K562 (cell line): ENCODE measurements at regions not wholly inside any gene's neighbourhood (a gene's known extent, or its start where the extent isn't known, plus 50 kb on each side); places are given as distances from the start of the nearest gene placed in this dataset.

Source experiments
- ATAC-seq: fragments of 200-7000 bp; cut with Tn5 transposase; 3 replicates; pipeline ENCODE4 v1.9.1; 2020; ENCODE audit warnings: moderate library complexity
- BruUV-seq: library from RNA; stranded (reverse); fragments of 400-500 nt; replicated peaks from 2 replicates; lab custom pipeline; 2021; lab: Mats Ljungman, UMichigan
- CTCF ChIA-PET: fragments of 300-600 bp; formaldehyde crosslinking; extraction: SDS; loops from one replicate; lab custom pipeline; 2021; ENCODE audit warnings: low intra/inter-chr PET ratio; lab: Yijun Ruan, JAX
- POLR2A ChIA-PET: fragments of 300-600, 350-650 bp; sonication (Branson Sonifier 250); formaldehyde crosslinking; extraction: SDS; loops from one replicate; lab custom pipeline; 2021; ENCODE audit warnings: antibody characterized with exemption, inconsistent platforms; lab: Yijun Ruan, JAX
- DNase-seq, 4 experiments: peaks; one replicate each; pipeline versions ENCODE4 v3.0.0 to v3.0.0-alpha.2; 2011 to 2018; ENCODE audit warnings: low spot score in 3 of 4, mixed read lengths in 3 of 4; ENCODE audit errors: extremely low read depth in 1 of 4
- FAIRE-seq: peaks from 2 replicates; lab custom pipeline; 2011; peaks lifted over from hg19 to GRCh38; lab: Jason Lieb, UNC
- H2AFZ ChIP-seq: 2 replicates; pipeline ENCODE4 v1.6.0; 2011; ENCODE audit warnings: low read depth, low read length, control low read depth, inconsistent platforms
- H3K27ac ChIP-seq: fragments of 200-600 bp; 3 replicates; pipeline ENCODE4 v1.8.0; 2011; ENCODE audit warnings: low read depth, mild to moderate bottlenecking, control low read depth, inconsistent platforms, low read length, moderate library complexity, mixed read lengths; ENCODE audit errors: extremely low read depth
- H3K27me3 ChIP-seq, 2 experiments: fragments of 300-600 bp in 1 of 2; 2 replicates in 1 of 2; 3 replicates in 1 of 2; pipeline versions ENCODE4 v1.6.0 to v1.8.0; 2011; ENCODE audit warnings: inconsistent platforms in 2 of 2, low read length in 2 of 2, mild to moderate bottlenecking in 1 of 2, mixed read lengths in 1 of 2, moderate library complexity in 1 of 2; ENCODE audit not compliant: control insufficient read depth in 2 of 2, insufficient read depth in 2 of 2
- H3K36me3 ChIP-seq: fragments of 300-600 bp; 3 replicates; pipeline ENCODE4 v1.8.0; 2011; ENCODE audit warnings: mild to moderate bottlenecking, low read length, inconsistent platforms; ENCODE audit not compliant: control insufficient read depth, insufficient read depth
- H3K4me1 ChIP-seq, 2 experiments: fragments of 200-600 bp in 1 of 2; replicated peaks in 1 of 2; 2 replicates in 1 of 2; 3 replicates in 1 of 2; pipeline versions ENCODE4 v1.5.1 to v1.8.0; 2011; ENCODE audit warnings: inconsistent platforms in 2 of 2, low read length in 2 of 2, mild to moderate bottlenecking in 1 of 2, mixed read lengths in 1 of 2, moderate library complexity in 1 of 2; ENCODE audit not compliant: control insufficient read depth in 2 of 2, insufficient read depth in 2 of 2
- H3K4me2 ChIP-seq: 2 replicates; pipeline ENCODE4 v1.6.1; 2011; ENCODE audit warnings: low read length, control low read depth, inconsistent platforms, mixed read lengths; ENCODE audit not compliant: insufficient read depth
- H3K4me3 ChIP-seq: fragments of 200-600 bp; sonication (generic), shearing (Covaris generic); 2 replicates; pipeline ENCODE4 v1.5.1; 2016; ENCODE audit warnings: control low read depth, inconsistent platforms
- H3K79me2 ChIP-seq: fragments of 200-600 bp; 3 replicates; pipeline ENCODE4 v1.8.0; 2011; ENCODE audit warnings: low read length, inconsistent platforms; ENCODE audit not compliant: control insufficient read depth, insufficient read depth
- H3K9ac ChIP-seq, 2 experiments: 2 replicates each; pipeline versions ENCODE4 v1.6.0 to v1.6.1; 2011; ENCODE audit warnings: low read depth in 2 of 2, low read length in 2 of 2, control low read depth in 1 of 2, inconsistent platforms in 1 of 2, mild to moderate bottlenecking in 1 of 2, mixed read lengths in 1 of 2; ENCODE audit not compliant: insufficient read depth in 1 of 2
- H3K9me1 ChIP-seq: one replicate; pipeline ENCODE4 v1.6.0; 2011; ENCODE audit warnings: inconsistent platforms, mild to moderate bottlenecking, low read length, moderate library complexity; ENCODE audit not compliant: control insufficient read depth, insufficient read depth
- H3K9me3 ChIP-seq: replicated peaks from 2 replicates; pipeline ENCODE4 v1.5.1; 2011; ENCODE audit warnings: low read depth, low read length, inconsistent platforms; ENCODE audit not compliant: control insufficient read depth, insufficient read depth
- H4K20me1 ChIP-seq: replicated peaks from 2 replicates; pipeline ENCODE4 v1.6.1; 2011; ENCODE audit warnings: low read length, inconsistent platforms, mixed read lengths; ENCODE audit not compliant: control insufficient read depth, insufficient read depth
- CREB5 ChIP-seq: fragments of 250-450 bp; sonication (Bioruptor Pico); IDR thresholded peaks from 2 replicates; pipeline ENCODE4 v1.5.0; 2020; ENCODE audit warnings: mild to moderate bottlenecking
- GATAD2A ChIP-seq: fragments of 450-650 bp; IDR thresholded peaks from 2 replicates; pipeline ENCODE4 v1.6.1; 2017
- RFX5 ChIP-seq: IDR thresholded peaks from 2 replicates; pipeline ENCODE4 v1.6.1; 2011; ENCODE audit warnings: low read depth, mild to moderate bottlenecking, improper control_type of control experiment, low read length
- STAT6 ChIP-seq: sonication (generic); formaldehyde crosslinking; IDR thresholded peaks from 2 replicates; pipeline ENCODE4 v1.8.1; 2023; ENCODE audit warnings: mild to moderate bottlenecking, missing genetic modification reagents
- ZBTB17 ChIP-seq: fragments of 450-650 bp; formaldehyde crosslinking; IDR thresholded peaks from 2 replicates; pipeline ENCODE4 v1.4.0; 2020; ENCODE audit warnings: mild to moderate bottlenecking
- ZNF449 ChIP-seq: fragments of 250-450 bp; sonication (Bioruptor Pico); IDR thresholded peaks from 2 replicates; pipeline ENCODE4 v1.8.0; 2022; ENCODE audit warnings: moderate library complexity, mild to moderate bottlenecking, inconsistent platforms
- WGBS: fragments of 100-300 bp; shearing (Covaris generic); methylation state at CpG from one replicate; pipeline ENCODE4 v1.1.6; 2016; ENCODE audit warnings: low coverage, mixed read lengths; ENCODE audit not compliant: insufficient coverage; ENCODE audit errors: missing lambda C conversion rate; 5-methylcytosine and 5-hydroxymethylcytosine counted together
- in situ Hi-C: fragments of 300-500 bp; cut with MboI; formaldehyde crosslinking; loops from 4 replicates; pipeline ENCODE4 v1.15.0; 2018; ENCODE audit warnings: inconsistent platforms, mixed read lengths
- intact Hi-C: fragments of 100-400 bp; cut with micrococcal nuclease; formaldehyde crosslinking; loops from 2 replicates; pipeline ENCODE4 v1.14.2; 2022

GRCh38 chr2:78290581-78291214, 734.8 kb upstream of the REG3G start (continued):
- no peak for TF ChIP-seq CREB5 (CRISPR knock-in tag)
- no peak for TF ChIP-seq ZNF449 (CRISPR knock-in tag)
- TF ChIP-seq ZBTB17 (CRISPR knock-in tag): no peak
- TF ChIP-seq, all 486 proteins: peak for 0

GRCh38 chr2:78293768-78294167, 731.7 kb upstream of the REG3G start:
- Histone ChIP-seq H2AFZ (no peak overlapping the region), H3K9ac (no peak overlapping the region), H3K27me3 (no peaks in the 10 kb centered on the region), H3K4me1 (no peaks in the 10 kb centered on the region), H3K79me2 (no peaks in the 10 kb centered on the region), H3K9me3 (no peaks in the 10 kb centered on the region), H4K20me1 (no peaks in the 10 kb centered on the region), H3K36me3 (no peaks in the 10 kb centered on the region), H3K4me2 (no peak overlapping the region), H3K4me3 (no peak overlapping the region)
- in situ Hi-C loops: no loop called here
- BruUV-seq: no TSS peak
- 65% methylated on average over 1 of the region's 1 CpG for WGBS
- FAIRE-seq (no peak), ATAC-seq (no peak), DNase-seq (no peak)
- POLR2A ChIA-PET: no interaction called here
- intact Hi-C loops: no loop called here
- CTCF ChIA-PET: no interaction called here
- TF ChIP-seq ZBTB17 (CRISPR knock-in tag) (no peak), STAT6 (CRISPR knock-in tag) (no peak), RFX5 (no peak), GATAD2A (no peak)
- TF ChIP-seq, all 486 proteins: peak for 0
- no peaks in the 10 kb centered on the region for H3K9me1 ChIP-seq
- no peak overlapping the region for H3K27ac ChIP-seq
